Activated T-helper 9 cell treated with anti-CD3 and anti-CD28 coated beads, Interleukin-2, amount 50 U/mL, for 16 hours (primary cell): ENCODE measurements at regions not wholly inside any gene's neighbourhood (a gene's known extent, or its start where the extent isn't known, plus 50 kb on each side); places are given as distances from the start of the nearest gene placed in this dataset.

Experiments used
- DNase-seq: peaks from one replicate; pipeline ENCODE4 v3.0.0-alpha.2; 2020; ENCODE audit warnings: low read depth

DNA sequence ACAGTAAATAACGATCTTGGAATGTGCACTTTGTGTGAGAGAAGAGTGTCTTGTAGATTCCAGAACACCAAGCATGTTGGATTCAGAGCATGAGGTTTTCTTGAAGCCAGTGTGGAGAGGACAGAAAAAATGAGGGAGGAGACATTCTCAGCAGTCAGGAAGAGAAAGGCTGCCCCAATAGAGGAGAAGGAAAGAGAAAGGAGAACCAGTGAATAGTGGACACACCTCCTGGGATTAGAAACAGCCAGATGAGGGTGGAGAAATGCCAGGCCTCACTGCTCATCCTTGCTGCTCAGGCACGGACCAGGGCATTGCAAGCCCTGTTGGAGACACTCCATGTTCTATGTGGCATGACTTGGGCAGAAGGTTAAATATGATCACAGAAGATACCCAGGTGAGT lies 69.0 kb upstream of the KAZN start:
- no peak for DNase-seq

DNA sequence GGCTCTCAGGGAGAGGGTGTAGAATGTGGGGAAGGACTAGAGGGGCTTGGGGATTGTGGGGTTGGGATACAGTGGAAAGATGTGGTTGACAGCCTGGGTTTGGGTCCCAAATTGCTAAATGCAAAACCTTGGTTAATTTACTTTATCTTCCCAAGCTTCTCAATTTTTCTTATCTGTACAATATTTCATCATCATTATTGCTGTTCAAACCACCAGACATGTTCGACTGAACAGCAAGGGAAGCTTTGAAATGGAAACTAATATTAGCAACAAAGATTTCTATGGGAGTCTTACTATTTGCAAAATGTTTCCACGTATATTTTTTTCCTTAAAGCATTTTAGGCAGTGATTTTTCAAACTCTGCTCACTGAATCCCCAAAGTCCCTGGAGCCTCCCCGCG lies 67.0 kb upstream of the KAZN start:
- DNase-seq = no peak

- no peak for DNase-seq
Measured at GRCh38 chr1:14535619-14536355, 62.7 kb upstream of the KAZN start.

GRCh38 chr1:14538335-14538734 lies 60.1 kb upstream of the KAZN start:
- no peak for DNase-seq

DNA sequence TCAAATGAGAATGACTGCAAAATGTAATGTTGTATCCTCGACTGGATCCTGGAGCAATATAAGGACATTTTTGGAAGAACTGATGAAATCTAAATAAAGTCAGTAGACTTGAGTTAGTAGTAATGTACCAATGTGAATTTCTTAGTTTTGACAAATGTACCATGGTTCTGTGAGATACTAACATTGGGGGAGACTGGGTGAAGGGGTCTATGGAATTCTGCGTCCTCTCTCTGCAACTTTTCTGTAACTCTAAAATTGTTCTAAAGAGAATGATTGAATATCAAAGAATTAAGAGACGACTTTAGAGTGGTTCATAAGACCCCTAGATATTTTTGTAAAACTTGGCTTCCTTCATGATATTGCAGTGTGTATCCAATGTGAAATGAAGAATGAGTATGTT lies 59.2 kb upstream of the KAZN start:
- DNase-seq = no peak

- no peak for DNase-seq
Measured at GRCh38 chr1:14539953-14540563, 58.4 kb upstream of the KAZN start.

DNA sequence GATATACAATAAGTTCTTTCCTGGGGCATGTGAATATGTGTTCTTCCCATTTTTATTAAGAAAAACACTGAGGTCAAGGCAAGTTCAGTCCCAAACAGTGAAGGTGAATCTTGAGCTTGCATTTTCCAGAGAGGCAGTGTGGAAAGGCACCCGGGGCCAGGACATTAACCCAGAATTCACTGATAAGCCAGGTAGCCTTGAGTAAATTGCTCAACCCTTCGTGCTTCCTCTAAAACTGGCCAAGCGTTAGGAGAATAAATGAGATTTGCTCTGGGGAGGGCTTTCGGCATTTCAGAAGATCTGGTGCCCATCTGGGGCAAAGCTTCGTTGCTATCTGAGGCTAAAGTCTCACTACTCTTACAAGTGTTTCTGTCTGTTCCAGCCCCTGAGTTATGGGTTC lies 57.1 kb upstream of the KAZN start:
- no peak for DNase-seq

- no peak for DNase-seq
Measured at GRCh38 chr1:14543191-14543840, 55.2 kb upstream of the KAZN start.

DNA sequence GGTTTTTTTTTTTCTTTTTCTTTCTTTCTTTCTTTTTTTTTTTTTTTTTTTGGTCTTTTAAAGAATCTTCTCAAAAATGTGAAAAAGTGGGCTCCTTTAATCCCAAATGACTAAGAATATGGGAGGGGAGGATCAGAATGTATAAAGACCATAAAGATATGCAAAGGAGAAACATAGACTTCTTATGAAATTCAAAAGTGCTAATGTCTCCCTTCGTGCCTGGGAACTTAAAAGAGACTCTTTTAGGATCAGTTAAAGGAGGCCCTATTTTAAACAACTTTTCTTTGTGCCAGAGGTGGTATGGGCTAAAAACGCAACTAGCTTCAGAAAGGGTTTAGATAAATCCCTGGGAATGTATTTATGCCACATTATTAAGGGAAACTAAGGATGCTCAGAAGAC lies 54.2 kb upstream of the KAZN start:
- no peak for DNase-seq

DNA sequence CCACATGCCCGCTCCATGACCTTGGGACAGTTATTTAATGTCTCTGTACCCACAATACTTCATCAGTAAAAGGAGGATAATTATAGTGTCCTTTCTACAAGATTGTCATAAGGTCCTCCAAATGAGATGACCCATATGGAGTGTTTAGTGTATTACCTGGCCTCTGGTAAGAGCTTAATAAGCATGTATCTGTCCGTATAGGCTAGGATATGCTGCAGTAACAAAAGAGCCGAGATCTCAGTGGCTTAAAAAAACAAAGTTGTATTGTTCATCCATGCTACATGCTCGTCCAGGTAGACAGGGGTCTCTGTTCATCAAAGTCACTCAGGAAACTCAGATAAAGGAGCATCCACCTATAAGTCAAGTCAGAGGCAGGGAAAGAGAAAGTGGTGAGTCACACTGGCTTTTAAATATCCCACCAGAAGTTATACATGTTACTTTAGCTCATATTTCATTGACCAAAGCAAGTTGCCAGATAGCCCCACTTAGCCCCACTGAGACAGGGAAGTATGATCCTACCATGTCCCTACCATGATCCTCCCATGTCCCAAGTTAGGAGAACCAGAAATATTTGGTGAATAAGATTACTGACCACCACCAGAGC lies 53.0 kb upstream of the KAZN start:
- no peak for DNase-seq

GRCh38 chr1:14546416-14546815 lies 52.1 kb upstream of the KAZN start:
- DNase-seq = no peak
